Colon (tissue), 2 donors: ENCODE measurements at regions not wholly inside any gene's neighbourhood (a gene's known extent, or its start where the extent isn't known, plus 50 kb on each side); places are given as distances from the start of the nearest gene placed in this dataset.
"Not testable (repeated sequence)": the region's sequence is repeated elsewhere in the genome, so short reads cannot be mapped to it uniquely, and the experiment has no call there.

ENCODE experiments used
- FAIRE-seq: peaks from 2 replicates; lab custom pipeline; 2012; peaks lifted over from hg19 to GRCh38; lab: Jason Lieb, UNC
- donor health status: control.
- donor health status: control.

DNA sequence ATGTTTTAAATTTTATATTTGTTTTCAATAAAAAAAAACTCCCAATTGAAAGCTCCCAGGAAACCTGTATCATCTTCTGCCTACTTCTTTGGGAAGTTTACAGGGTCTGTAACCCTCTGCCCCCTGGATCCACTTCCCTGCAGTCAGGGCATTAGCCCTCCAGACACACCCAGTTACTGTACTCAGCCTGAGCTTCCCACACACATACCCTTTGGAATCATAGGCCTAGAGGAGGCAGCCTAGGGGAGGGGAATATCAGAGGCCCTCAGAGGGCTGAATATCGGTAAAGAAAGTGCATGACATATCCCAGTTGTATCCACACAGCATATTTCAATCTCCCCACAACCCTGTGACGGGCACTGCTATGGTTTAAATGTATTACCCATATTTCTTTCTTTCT lies 56.2 kb upstream of the TFPI start:
- FAIRE-seq = not testable (repeated sequence)

DNA sequence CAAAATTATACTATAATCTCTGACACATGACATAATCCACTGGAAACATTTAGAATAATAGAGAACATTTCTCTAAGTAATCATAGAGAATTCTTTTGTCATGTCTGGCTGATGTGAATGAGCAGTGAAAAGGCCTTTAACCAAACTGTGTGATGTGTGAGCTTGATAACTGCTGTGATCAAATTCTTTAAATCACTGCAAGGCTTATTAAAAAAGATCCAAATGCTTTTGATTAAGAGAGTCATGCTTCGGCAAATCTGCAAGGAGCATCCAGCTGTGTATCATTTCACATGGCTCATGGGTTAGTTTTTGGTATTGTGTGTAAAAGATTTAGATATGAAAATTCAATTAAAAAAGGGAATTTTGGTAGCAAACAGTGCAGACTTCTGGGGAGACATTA lies 58.6 kb upstream of the TFPI start:
- no peak for FAIRE-seq

DNA sequence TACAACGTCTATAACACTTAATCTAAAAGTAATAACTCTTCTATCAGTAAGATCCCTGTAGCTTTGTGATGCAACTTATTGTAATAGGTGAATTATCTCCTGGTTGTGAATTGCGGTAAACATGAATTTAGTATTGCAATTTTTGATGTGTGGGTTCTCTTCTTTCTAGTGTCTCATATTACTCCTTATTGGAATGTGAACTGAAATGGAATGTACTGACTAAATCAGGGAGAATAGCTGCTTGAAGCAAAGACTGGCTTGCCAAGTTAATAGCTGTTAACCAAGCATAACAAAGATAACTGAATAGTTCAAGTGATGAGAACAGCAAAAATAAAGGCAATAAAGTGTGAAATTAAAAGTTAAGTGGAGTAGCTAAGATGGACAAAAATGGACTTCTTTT lies 60.5 kb upstream of the TFPI start:
- FAIRE-seq = no peak

DNA sequence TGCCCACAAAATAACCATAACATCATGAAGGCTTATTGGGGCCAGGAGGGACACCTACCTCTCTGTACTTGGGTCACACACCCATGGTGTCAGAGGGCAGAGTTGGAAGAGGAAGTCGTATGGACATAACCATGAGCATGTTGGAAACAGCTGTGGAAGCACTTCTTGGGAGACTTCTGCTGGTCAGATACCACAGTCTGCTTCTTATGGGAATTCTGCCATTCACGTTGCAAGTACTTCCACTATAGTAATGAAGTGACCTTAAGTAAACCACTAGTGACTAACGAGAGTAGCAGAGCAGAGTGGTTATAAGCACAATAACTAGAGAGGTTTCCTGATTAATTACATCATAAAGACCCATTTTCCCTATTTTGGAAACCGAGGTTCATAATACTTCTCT lies 61.1 kb upstream of the TFPI start:
- FAIRE-seq = no peak

DNA sequence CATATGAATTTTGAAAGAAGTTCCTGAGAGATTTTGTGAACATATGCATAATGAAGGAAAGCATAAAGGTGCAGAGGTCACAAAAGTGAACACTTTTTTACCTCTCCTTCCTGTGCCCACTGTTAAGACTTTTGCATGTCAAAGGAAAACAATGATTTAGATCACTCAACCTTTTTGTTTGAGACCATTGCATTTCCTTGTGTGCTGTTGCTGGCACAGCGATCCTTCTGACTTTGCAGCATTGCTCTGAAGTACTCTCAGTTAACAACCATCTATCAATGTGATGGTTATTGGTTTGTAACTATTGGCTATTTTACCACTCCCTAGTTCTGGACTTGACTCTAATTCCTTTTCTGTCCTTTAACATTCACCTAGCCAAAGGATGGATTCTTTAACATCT lies 61.7 kb upstream of the TFPI start:
- no peak for FAIRE-seq

DNA sequence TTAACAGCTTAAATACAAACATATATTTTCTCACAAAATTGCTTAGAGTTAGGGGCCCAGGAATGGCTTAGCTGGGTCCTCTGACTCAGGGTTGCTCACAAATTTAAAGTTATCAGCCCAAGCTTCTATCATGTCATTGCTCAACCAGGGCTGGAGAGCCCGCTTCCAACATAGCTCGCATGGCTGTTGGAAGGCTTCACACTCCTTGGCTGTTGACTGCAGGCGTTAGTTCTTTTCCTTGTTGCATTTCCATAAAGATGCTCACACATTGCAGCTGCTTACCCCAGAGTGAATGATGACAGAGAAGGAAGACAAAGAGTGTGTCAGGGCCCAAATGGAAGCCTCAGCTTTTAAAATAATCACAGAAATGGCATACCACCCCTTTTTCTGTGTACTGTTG lies 62.9 kb upstream of the TFPI start:
- FAIRE-seq = no peak

DNA sequence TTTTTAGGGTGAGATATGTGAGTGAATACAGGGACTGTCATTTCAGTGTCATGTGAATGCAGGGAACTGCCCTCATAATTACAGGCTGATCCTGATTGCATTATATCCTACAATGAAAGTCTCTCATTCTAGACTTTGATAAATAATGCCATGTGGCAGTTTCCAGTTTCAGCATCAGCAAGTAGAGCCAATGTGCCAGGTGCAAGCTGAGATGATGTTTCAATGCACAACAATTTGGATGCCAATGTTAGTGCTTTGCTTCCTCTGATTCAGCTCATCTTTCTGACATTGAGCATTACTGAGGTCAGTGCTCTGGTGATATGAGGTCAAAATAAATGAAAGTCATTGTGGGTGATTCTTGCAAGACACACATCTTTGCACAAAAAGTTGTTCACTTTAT lies 63.7 kb upstream of the TFPI start:
- FAIRE-seq = no peak

DNA sequence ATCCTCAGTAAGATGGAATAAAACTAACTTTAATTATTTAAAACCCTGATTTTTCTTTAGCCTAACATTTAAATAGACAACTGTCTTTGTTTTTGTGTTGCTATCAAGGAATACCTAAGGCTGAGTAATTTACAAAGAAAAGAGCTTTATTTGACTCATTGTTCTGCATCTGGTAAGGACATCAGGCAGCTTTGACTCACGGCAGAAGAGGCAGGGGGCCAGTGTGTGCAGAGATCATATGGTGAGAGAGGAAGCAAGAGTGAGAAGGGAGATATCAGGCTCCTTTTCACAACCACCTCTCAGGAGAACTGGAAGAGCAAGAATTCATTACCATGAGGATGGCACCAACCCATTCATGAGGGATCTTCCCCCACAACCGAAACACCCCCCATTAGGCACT lies 64.6 kb upstream of the TFPI start:
- FAIRE-seq = no peak

DNA sequence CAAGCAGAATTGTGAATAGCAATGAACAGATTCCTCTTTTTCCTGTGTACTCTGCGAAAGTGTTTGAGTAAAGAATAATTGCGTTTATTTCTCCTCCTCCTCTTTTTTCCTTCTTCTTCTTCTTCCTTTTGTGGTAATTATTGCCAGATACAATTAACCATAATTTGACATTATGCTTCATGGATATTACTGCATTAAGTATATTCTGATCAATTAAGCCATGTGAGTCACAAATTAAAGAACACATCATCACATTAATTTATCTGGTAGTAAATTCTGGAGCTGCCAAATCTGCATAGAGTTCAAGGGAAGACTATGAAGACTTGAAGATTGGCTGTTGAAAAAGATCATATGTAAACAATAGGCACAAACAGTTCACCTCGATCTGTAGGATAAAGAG lies 72.9 kb upstream of the TFPI start:
- FAIRE-seq = no peak

DNA sequence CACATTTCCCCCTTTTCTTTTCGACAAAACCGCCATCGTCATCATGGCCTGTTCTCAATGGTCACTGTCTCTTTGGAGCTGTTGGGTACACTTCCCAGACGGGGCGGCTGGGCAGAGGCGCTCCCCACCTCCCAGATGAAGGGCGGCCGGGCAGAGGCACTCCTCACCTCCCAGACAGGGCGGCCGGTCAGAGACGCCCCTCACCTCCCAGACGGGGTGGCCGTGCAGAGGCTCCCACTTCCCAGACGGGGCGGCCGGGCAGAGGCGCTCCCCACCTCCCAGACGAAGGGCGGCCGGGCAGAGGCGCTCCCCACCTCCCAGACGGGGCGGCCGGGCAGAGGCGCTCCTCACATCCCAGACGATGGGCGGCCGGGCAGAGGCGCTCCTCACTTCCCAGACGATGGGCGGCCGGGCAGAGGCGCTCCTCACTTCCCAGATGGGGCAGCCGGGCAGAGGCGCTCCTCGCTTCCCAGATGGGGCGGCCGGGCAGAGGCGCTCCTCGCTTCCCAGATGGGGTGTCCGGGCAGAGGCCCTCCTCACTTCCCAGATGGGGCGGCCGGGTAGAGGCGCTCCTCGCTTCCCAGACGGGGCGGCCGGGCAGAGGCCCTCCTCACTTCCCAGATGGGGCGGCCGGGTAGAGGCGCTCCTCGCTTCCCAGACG lies 82.6 kb upstream of the TFPI start:
- not testable (repeated sequence) for FAIRE-seq

DNA sequence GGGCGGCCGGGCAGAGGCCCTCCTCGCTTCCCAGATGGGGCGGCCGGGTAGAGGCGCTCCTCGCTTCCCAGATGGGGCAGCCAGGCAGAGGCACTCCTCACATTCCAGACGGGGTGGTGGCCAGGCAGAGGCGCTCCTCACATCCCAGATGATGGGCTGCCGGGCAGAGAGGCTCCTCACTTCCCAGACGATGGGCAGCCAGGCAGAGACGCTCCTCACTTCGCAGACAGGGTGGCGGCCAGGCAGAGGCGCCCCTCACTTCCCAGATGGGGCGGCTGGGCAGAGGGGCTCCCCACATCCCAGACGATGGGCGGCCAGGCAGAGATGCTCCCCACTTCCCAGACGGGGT lies 83.1 kb upstream of the TFPI start:
- not testable (repeated sequence) for FAIRE-seq

DNA sequence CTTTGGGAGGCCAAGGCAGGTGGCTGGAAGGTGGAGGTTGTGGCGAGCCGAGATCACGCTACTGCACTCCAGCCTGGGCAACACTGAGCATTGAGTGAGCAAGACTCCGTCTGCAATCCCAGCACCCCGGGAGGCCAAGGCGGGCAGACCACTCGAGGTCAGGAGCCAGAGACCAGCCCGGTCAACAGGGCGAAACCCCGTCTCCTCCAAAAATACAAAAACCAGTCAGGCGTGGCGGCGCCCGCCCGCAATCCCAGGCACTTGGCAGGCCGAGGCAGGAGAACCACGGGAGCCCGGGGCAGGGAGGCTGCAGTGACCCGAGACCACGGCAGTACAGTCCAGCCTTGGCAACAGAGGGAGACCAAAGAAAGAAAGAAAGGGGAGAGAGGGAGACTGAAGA lies 83.5 kb upstream of the TFPI start:
- FAIRE-seq = not testable (repeated sequence)

DNA sequence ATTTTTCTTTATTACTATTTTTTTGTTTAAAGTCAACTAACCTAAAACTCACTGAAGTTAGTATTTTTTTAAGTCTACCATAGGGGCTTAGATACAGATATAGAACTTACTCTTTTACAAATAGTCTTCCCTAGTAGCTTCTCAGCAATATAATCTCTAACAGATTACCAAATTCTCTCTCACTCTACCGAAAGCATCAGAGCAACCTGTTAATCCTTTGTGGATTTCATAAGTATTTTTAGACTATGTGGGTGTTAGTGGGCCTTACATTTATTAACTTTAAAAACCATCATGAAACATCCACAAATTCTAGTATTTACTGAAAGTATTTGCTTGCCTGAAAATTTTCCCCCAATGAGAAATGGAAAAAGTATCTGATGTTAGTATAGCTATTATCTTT lies 84.6 kb upstream of the TFPI start:
- FAIRE-seq = no peak

DNA sequence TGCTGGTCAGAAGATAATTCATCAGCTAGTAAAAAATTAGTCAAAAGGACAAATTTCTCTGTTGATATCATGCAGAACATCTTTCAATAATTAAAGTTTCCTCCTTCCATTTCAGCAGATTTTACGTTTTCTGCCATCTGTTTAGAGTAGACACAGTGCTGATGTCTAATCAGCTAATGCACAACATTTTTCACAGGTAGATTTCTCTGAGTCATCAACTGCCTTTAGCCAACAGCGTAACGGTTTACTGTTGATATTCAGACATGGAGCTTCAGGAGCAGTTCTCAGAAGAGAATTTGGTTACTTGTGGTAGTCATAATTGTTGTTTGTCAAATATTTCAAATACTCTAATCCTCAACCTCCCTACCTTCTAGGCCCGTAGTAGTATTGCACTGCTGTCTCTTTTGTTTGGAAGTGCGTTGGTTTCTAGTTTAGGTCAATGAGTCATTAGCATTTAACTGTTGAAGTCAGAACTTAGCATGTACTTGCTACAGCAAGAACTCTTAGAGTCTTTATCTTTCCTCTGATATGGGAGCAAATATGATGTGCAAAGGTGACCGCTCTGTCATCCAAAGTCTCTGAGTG lies 86.8 kb upstream of the TFPI start:
- FAIRE-seq = no peak

DNA sequence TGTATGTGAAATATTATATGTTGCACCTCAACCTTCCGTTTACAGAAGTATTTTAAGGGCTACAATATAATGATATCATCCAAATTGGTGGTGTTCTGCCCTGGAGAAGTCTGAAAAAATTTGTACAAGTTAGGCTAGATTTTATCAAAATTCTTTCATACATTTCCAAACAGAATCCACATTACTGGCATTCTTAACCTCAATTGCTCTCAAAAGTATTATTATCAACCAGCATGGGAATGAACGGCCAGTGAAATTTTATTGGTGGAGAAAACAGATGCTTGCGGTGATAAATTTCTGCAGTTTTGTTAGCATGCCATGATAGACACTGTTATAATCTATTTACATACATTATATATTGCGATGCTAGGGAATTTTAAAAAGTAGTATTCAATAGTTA lies 88.3 kb upstream of the TFPI start:
- no peak for FAIRE-seq

DNA sequence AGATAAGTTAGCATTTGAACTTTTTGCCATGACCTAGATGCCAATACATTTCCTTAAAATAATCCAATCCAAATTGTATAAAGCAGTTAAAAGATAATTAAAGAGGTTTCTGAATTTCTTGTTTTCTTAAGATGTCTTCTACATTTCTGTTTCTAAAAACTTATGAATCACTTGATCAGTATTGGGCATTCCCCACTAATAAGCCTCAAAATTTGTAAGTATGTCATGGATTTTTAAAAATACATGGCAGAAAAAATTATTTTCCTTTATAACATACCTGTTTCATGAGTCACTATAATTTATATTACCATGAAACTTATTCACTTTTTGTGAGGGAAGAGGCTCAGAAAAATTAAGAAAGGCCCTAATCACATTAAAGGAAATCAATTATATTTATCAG lies 90.3 kb upstream of the TFPI start:
- FAIRE-seq = no peak

DNA sequence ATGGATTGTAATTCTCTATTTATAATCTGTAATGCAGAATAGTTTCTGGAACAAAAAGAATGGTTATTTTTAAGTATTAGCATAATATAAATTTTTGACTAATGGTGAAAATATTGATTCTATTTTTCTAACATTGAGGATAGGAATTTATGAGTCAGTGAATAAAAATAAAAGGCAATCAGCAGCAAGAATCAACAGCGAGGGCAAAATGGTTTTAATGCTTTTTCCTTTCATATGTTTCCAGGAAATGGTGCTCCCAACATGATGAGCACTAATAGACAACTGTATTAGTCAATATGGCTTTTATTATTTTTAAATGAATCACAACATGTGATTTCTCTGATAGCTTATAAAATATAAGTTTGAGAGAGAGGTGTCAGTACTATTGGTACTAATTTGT lies 90.7 kb upstream of the TFPI start:
- no peak for FAIRE-seq

DNA sequence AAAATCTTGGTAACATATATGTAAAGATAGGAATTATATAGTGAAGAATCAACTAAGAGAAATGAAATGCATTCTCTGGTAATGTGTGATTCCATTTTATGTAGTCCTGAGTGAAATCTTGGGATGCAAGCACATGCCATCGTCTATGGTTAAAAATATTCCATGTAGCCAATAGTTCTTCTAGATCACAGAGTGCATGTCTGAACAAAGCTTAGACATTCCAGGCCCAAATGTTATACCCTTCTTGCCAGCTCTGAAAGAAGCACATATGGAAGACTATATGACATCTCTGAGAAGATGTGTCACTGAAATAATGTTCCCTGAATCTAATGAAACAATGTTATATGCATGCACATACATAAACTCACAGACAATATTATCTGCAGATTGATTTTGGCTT lies 92.3 kb upstream of the TFPI start:
- no peak for FAIRE-seq

DNA sequence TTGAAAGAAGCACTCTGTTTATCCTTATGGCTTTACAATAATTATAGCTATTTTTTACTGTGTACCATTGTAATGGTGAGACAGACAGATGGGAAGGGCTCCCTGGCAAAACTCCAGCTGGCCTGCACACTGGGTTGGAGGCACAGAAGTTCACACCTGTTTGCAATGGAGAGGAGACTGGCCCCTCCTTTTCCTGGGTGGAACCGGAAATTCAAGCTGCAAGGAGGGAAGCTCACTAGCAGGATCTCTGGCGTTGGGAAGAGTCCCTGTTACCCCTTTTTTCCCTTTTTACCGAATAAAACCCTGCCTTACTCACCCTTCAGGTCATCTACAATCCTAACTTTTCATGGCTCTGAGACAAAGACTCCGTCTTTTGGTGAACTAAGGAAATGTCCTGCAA lies 100.3 kb upstream of the TFPI start:
- no peak for FAIRE-seq

DNA sequence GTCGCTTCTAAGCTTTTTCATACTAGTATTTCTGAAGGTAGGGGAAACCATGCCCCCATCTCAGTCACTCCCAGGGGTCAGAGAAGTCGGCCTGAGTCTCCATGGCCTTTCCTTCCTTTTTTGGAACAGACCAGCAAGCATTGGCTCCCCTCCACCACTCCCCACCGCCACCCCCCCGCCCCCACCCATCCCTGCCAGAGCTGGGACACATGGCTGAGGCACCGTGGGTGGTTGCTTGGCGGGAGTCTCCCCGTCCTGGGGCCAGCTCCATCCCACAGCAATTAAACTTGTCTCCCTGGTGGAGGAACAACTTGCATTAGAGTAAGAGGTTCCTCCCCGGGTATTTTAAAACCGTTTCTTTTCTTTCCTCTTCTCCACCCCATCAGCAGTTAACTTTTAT lies 100.8 kb upstream of the TFPI start:
- no peak for FAIRE-seq

DNA sequence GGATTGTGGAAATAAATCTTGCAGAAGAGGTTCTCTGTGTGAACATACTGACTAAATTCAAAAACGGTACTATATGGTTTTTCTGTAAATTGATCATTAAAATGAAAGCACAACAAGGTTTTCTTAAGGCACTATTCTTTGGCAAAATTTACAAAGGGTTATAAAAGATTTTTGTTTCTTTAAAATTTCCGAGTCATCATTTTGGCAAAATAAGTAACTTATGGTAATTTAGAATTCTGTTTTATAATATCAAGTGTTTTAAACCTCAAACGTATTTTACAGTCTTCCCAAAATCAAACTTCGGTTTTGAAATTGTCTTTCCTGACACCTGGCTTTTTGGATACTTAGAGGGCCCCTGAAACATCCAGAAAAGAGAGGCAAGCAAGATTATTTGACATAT lies 101.9 kb upstream of the TFPI start:
- FAIRE-seq = no peak

DNA sequence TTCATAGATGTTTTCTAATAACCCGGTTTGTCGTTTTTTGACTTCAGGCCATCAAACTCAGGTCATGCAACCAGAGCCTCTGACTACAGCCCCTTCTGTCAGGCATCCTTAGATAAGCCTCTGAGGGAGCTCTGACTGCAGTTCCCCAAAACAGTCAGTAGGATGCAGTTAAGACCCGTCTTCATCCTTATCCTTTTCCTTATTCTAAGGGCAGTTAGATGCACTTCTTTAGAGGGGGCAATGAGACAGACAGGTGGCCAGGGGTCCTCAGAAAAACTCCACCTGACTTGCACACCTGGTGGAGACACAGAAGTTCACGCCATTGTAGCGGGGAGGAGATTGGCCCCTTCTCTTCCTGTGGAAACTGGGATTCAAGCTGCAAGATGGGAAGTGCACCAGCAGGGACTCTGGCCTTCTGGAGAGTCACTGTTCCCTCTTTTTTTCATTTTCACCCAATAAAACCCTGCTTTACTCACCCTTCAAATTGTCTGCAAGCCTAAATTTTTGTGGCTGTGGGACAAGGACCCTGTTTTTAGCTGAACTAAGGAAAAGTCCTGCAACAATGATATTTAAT lies 104.8 kb upstream of the TFPI start:
- FAIRE-seq = no peak

DNA sequence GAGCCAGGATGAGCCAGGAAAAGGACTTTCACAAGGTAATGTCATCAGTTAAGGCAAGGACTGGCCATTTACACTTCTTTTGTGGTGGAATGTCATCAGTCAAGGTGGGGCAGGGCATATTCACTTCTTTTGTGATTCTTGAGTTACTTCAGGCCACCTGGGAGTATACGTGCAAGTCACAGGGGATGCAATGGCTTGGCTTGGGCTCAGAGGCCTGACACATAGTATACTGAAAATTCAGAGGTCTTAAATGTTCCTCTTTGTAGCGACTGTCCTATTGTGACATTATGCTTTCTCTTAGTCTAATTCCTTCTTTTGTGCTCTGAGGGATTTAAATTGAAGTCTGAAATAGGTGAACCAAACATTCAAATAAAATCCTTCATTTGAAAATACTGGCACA lies 121.8 kb upstream of the TFPI start:
- not testable (repeated sequence) for FAIRE-seq

DNA sequence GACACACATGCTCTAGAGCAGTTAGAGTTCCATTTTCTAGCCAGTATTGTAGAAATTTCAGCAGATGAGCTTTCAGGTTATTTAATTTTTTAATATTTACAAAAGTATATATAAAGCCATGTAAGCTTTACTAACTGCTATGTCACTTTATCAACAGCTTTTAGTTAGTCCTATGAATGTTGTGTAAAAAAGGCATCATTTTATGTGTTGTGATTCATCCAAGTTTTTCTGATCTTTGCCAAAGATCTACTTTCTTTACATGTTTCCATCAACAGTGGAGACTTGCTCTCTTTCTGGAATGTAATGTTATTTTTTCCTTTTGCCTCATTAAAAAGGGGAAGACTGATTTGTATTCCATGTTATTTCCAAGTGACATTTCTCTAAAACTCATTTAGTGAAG lies 125.2 kb upstream of the TFPI start:
- FAIRE-seq = no peak
